GM23338 (cell line): ENCODE measurements at regions not wholly inside any gene's neighbourhood (a gene's known extent, or its start where the extent isn't known, plus 50 kb on each side); places are given as distances from the start of the nearest gene placed in this dataset.

ENCODE experiments used
- ATAC-seq: fragments of 200-7000 bp; cut with Tn5 transposase; 3 replicates; pipeline ENCODE4 v1.9.1; 2020
- DNase-seq: peaks from one replicate; pipeline ENCODE4 v3.0.0-alpha.2; 2015; ENCODE audit warnings: low spot score
- H2AFZ ChIP-seq: fragments of 200-600 bp; sonication (generic); 2 replicates; pipeline ENCODE4 v1.8.0; 2016; ENCODE audit warnings: antibody characterized with exemption, mild to moderate bottlenecking, moderate library complexity
- H3F3A ChIP-seq: fragments of 200-600 bp; sonication (generic); replicated peaks from 2 replicates; pipeline ENCODE4 v1.8.0; 2017; ENCODE audit warnings: antibody characterized with exemption, mixed run types, low read depth
- H3K27ac ChIP-seq: fragments of 200-600 bp; sonication (generic); 2 replicates; pipeline ENCODE4 v1.6.1; 2016; ENCODE audit warnings: low read depth
- H3K27me3 ChIP-seq: fragments of 200-600 bp; sonication (generic); 2 replicates; pipeline ENCODE4 v1.8.0; 2016; ENCODE audit warnings: mild to moderate bottlenecking, mixed run types, moderate library complexity; ENCODE audit not compliant: insufficient read depth
- H3K36me3 ChIP-seq: fragments of 200-600 bp; sonication (generic); 2 replicates; pipeline ENCODE4 v1.8.0; 2016; ENCODE audit warnings: mild to moderate bottlenecking; ENCODE audit not compliant: insufficient read depth
- H3K4me1 ChIP-seq: fragments of 200-600 bp; sonication (generic); 2 replicates; pipeline ENCODE4 v1.8.0; 2016; ENCODE audit warnings: mild to moderate bottlenecking, moderate library complexity; ENCODE audit not compliant: insufficient read depth
- H3K4me2 ChIP-seq: fragments of 200-600 bp; sonication (generic); 2 replicates; pipeline ENCODE4 v1.7.1; 2017; ENCODE audit warnings: mixed run types
- H3K4me3 ChIP-seq: fragments of 200-600 bp; sonication (generic); 2 replicates; pipeline ENCODE4 v1.6.1; 2016; ENCODE audit warnings: mixed run types
- H3K79me2 ChIP-seq: fragments of 200-600 bp; sonication (generic); replicated peaks from 2 replicates; pipeline ENCODE4 v1.8.0; 2017; ENCODE audit warnings: mild to moderate bottlenecking; ENCODE audit not compliant: insufficient read depth
- H3K9me2 ChIP-seq: fragments of 200-600 bp; sonication (generic); 2 replicates; pipeline ENCODE4 v1.8.0; 2017; ENCODE audit not compliant: insufficient read depth
- H4K20me1 ChIP-seq: fragments of 200-600 bp; sonication (generic); replicated peaks from 2 replicates; pipeline ENCODE4 v1.8.0; 2017; ENCODE audit warnings: mild to moderate bottlenecking; ENCODE audit not compliant: insufficient read depth
- H3K27ac Mint-ChIP-seq: 2 replicates; pipeline ENCODE4 v1.8.0; 2020; ENCODE audit warnings: inconsistent platforms, mild to moderate bottlenecking, moderate library complexity, mixed read lengths
- H3K27me3 Mint-ChIP-seq: 3 replicates; pipeline ENCODE4 v1.8.0; 2022; ENCODE audit warnings: low read depth, mild to moderate bottlenecking, moderate library complexity, mixed read lengths, inconsistent platforms; ENCODE audit not compliant: insufficient read depth, poor library complexity
- H3K36me3 Mint-ChIP-seq: 3 replicates; pipeline ENCODE4 v1.8.0; 2021; ENCODE audit warnings: low read depth, mild to moderate bottlenecking, inconsistent platforms, moderate library complexity, mixed read lengths
- H3K4me1 Mint-ChIP-seq: 3 replicates; pipeline ENCODE4 v1.8.0; 2020; ENCODE audit warnings: mild to moderate bottlenecking, inconsistent platforms, mixed read lengths
- H3K4me3 Mint-ChIP-seq: 3 replicates; pipeline ENCODE4 v1.8.0; 2021; ENCODE audit warnings: moderate library complexity, mild to moderate bottlenecking, inconsistent platforms, mixed read lengths
- H3K9me3 Mint-ChIP-seq: 3 replicates; pipeline ENCODE4 v1.8.0; 2020; ENCODE audit warnings: moderate library complexity, mild to moderate bottlenecking, inconsistent platforms, mixed read lengths
- JUNB ChIP-seq: IDR thresholded peaks from one replicate; pipeline ENCODE4 v1.6.1; 2016; ENCODE audit warnings: antibody characterized with exemption; ENCODE audit not compliant: unreplicated experiment
- NANOG ChIP-seq: IDR thresholded peaks from 2 replicates; pipeline ENCODE4 v1.6.1; 2016; ENCODE audit warnings: antibody characterized with exemption, borderline replicate concordance
- POLR2AphosphoS5 ChIP-seq: IDR thresholded peaks from 2 replicates; pipeline ENCODE4 v1.6.1; 2016; ENCODE audit warnings: antibody characterized with exemption, low read depth
- REST ChIP-seq: IDR thresholded peaks from one replicate; pipeline ENCODE4 v1.6.1; 2018; ENCODE audit warnings: antibody characterized with exemption; ENCODE audit not compliant: unreplicated experiment
- STAT1 ChIP-seq: IDR thresholded peaks from one replicate; pipeline ENCODE4 v1.6.1; 2016; ENCODE audit warnings: antibody characterized with exemption; ENCODE audit not compliant: unreplicated experiment
- ZNF331 ChIP-seq: fragments of 250-450 bp; sonication (Bioruptor Pico); IDR thresholded peaks from 2 replicates; pipeline ENCODE4 v1.5.0; 2020; ENCODE audit warnings: low read depth, mild to moderate bottlenecking, moderate library complexity
- ZNF462 ChIP-seq: fragments of 250-450 bp; sonication (Bioruptor Pico); IDR thresholded peaks from 2 replicates; pipeline ENCODE4 v1.5.0; 2020; ENCODE audit warnings: mild to moderate bottlenecking, moderate library complexity

- DNase-seq (no peak), ATAC-seq (no peak)
- H3K4me1 ChIP-seq, result 0 out of 2 replicates have a peak, but pooled peaks cover 4% of the 10 kb centered on the region
- H3K27ac Mint-ChIP-seq, result no peak overlapping the region
- no peaks in the 10 kb centered on the region for H3K36me3 ChIP-seq
- H3K4me2 ChIP-seq, result peak overlapping the region; percentile 52; the same call in 1 of the 2 replicates
- no peaks in the 10 kb centered on the region for H3K9me3 Mint-ChIP-seq
- no peak overlapping the region for H3K4me3 ChIP-seq
- no peak overlapping the region for H3K27ac ChIP-seq
- no peaks in the 10 kb centered on the region for H3K9me2 ChIP-seq
- no peaks in the 10 kb centered on the region for H3K27me3 ChIP-seq
- peaks cover 1% of the 10 kb centered on the region; the same call in 1 of the 3 replicates for H3K36me3 Mint-ChIP-seq
- H3K79me2 ChIP-seq, result no peaks in the 10 kb centered on the region
- H3F3A ChIP-seq, result no peaks in the 10 kb centered on the region
- no peak overlapping the region for H3K4me3 Mint-ChIP-seq
- peaks cover 3% of the 10 kb centered on the region for H3K27me3 Mint-ChIP-seq
- H3K4me1 Mint-ChIP-seq, result peaks cover 7% of the 10 kb centered on the region; the same call in 2 of the 3 replicates
- H2AFZ ChIP-seq, result no peak overlapping the region
- TF ChIP-seq REST (no peak), ZNF462 (CRISPR knock-in tag) (no peak), JUNB (no peak), ZNF331 (CRISPR knock-in tag) (no peak), POLR2AphosphoS5 (no peak), NANOG (no peak), STAT1 (no peak)
- H4K20me1 ChIP-seq, result no peaks in the 10 kb centered on the region
Observed at GRCh38 chr6:153984811-153985210, 54.2 kb upstream of the OPRM1 start.
